Spleen (tissue), 11 donors: ENCODE measurements at regions not wholly inside any gene's neighbourhood (a gene's known extent, or its start where the extent isn't known, plus 50 kb on each side); places are given as distances from the start of the nearest gene placed in this dataset.

ENCODE experiments used
- DNase-seq: peaks from one replicate; pipeline ENCODE4 v3.0.0-alpha.2; 2020
- H3K27ac ChIP-seq, 8 donors: fragments of 200-600 bp; sonication (generic) in 7 of 8; 1 replicate in 4 of 8; 2 replicates in 4 of 8; pipeline versions ENCODE4 v1.5.0 to v1.8.0; 2016 to 2021; ENCODE audit warnings: inconsistent platforms in 4 of 8, mild to moderate bottlenecking in 4 of 8, moderate library complexity in 1 of 8
- H3K27me3 ChIP-seq, 7 donors: fragments of 200-600 bp; sonication (generic) in 6 of 7; replicated peaks in 1 of 7; 1 replicate in 4 of 7; 2 replicates in 3 of 7; pipeline versions ENCODE4 v1.5.0 to v1.8.0; 2016 to 2021; ENCODE audit warnings: inconsistent platforms in 3 of 7, mild to moderate bottlenecking in 1 of 7
- H3K36me3 ChIP-seq, 6 donors: fragments of 200-600 bp; sonication (generic) in 5 of 6; 1 replicate in 4 of 6; 2 replicates in 2 of 6; pipeline versions ENCODE4 v1.5.0 to v1.8.0; 2016 to 2021; ENCODE audit warnings: inconsistent platforms in 2 of 6
- H3K4me1 ChIP-seq, 6 donors: fragments of 200-600 bp; sonication (generic) in 5 of 6; 1 replicate in 3 of 6; 2 replicates in 3 of 6; pipeline versions ENCODE4 v1.5.0 to v1.8.0; 2016 to 2021; ENCODE audit warnings: inconsistent platforms in 3 of 6
- H3K4me3 ChIP-seq, 8 donors: fragments of 200-600 bp; sonication (generic) in 7 of 8; 1 replicate in 4 of 8; 2 replicates in 4 of 8; pipeline versions ENCODE4 v1.5.0 to v1.8.0; 2016 to 2021; ENCODE audit warnings: inconsistent platforms in 4 of 8, mild to moderate bottlenecking in 4 of 8, moderate library complexity in 2 of 8
- H3K9me3 ChIP-seq, 8 donors: fragments of 200-600 bp; sonication (generic) in 7 of 8; 1 replicate in 4 of 8; 2 replicates in 4 of 8; pipeline versions ENCODE4 v1.5.0 to v1.8.0; 2016 to 2021; ENCODE audit warnings: inconsistent platforms in 4 of 8
- POLR2A ChIP-seq, 3 donors: fragments of 450-650 bp; IDR thresholded peaks; one replicate each; pipeline ENCODE4 v1.5.1; 2017; ENCODE audit warnings: antibody characterized with exemption in 3 of 3, mild to moderate bottlenecking in 1 of 3
- POLR2AphosphoS5 ChIP-seq, 3 donors: sonication (generic); formaldehyde crosslinking; IDR thresholded peaks; one replicate each; pipeline ENCODE4 v1.5.1; 2017; ENCODE audit warnings: antibody characterized with exemption in 3 of 3
- WGBS, 5 donors: extraction: QIAGEN DNeasy Blood & Tissue Kit in 3 of 5; methylation state at CpG; one replicate each; pipeline versions ENCODE4 v1.1.5 to v1.1.7; 2013 to 2018; 5-methylcytosine and 5-hydroxymethylcytosine counted together
- intact Hi-C: fragments of 100-400 bp; cut with DNase I; formaldehyde crosslinking; loops from one replicate; pipeline ENCODE4 v1.15.0; 2023; ENCODE audit warnings: low total_unique reads
- TF ChIP-seq, protein P1 (sequence below), 11 experiments: fragments of 200-600 bp in 7 of 11; fragments of 450-650 bp in 4 of 11; sonication (generic) in 4 of 11; IDR thresholded peaks in 8 of 11; conservative IDR thresholded peaks in 3 of 11; 1 replicate in 7 of 11; 2 replicates in 4 of 11; pipeline versions ENCODE4 v1.4.0 to v1.8.0; 2016 to 2021; ENCODE audit warnings: antibody characterized with exemption in 11 of 11, inconsistent platforms in 4 of 11, mild to moderate bottlenecking in 1 of 11
- donor health status: healthy with polysubstance abuse.
- donor health status: DM: no; HTN: no; CAD: no; lungs with moderate emphysema.
- donor health status: DM: no; HTN: no; CAD: no.
- donor health status: Bipolar disorder and iron deficiency.
- donor health status: healthy.
- donor health status: DM: no; HTN: no; CAD: no.
- donor health status: DM: yes; HTN: yes; CAD: no.

- peaks cover 0 to 19% (median 13%) of the 10 kb centered on the region in 6 donors for H3K4me1 ChIP-seq
- intact Hi-C loops, result no loop called here
- no peaks in the 10 kb centered on the region for H3K9me3 ChIP-seq
- H3K27ac ChIP-seq, result no peak overlapping the region
- no peaks in the 10 kb centered on the region for H3K36me3 ChIP-seq
- 94 to 99% (median 96%) methylated on average over 2 of the region's 2 CpGs for WGBS, 5 donors
- no peak for DNase-seq
- H3K4me3 ChIP-seq, result no peak overlapping the region
- no peak for TF ChIP-seq POLR2AphosphoS5 (IDR thresholded peaks at IDR 0.05)
- TF ChIP-seq, protein P1, sequence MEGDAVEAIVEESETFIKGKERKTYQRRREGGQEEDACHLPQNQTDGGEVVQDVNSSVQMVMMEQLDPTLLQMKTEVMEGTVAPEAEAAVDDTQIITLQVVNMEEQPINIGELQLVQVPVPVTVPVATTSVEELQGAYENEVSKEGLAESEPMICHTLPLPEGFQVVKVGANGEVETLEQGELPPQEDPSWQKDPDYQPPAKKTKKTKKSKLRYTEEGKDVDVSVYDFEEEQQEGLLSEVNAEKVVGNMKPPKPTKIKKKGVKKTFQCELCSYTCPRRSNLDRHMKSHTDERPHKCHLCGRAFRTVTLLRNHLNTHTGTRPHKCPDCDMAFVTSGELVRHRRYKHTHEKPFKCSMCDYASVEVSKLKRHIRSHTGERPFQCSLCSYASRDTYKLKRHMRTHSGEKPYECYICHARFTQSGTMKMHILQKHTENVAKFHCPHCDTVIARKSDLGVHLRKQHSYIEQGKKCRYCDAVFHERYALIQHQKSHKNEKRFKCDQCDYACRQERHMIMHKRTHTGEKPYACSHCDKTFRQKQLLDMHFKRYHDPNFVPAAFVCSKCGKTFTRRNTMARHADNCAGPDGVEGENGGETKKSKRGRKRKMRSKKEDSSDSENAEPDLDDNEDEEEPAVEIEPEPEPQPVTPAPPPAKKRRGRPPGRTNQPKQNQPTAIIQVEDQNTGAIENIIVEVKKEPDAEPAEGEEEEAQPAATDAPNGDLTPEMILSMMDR (IDR thresholded peaks at IDR 0.05 in 8 of 11, conservative IDR thresholded peaks at IDR 0.05 in 3 of 11), result no peak
- no peak for TF ChIP-seq POLR2A (IDR thresholded peaks at IDR 0.05)
- peaks cover 0 to 4% (median 0%) of the 10 kb centered on the region in 7 donors for H3K27me3 ChIP-seq
Observed at GRCh38 chr5:74544811-74545210, 95.7 kb downstream of the ENC1 start.

DNA sequence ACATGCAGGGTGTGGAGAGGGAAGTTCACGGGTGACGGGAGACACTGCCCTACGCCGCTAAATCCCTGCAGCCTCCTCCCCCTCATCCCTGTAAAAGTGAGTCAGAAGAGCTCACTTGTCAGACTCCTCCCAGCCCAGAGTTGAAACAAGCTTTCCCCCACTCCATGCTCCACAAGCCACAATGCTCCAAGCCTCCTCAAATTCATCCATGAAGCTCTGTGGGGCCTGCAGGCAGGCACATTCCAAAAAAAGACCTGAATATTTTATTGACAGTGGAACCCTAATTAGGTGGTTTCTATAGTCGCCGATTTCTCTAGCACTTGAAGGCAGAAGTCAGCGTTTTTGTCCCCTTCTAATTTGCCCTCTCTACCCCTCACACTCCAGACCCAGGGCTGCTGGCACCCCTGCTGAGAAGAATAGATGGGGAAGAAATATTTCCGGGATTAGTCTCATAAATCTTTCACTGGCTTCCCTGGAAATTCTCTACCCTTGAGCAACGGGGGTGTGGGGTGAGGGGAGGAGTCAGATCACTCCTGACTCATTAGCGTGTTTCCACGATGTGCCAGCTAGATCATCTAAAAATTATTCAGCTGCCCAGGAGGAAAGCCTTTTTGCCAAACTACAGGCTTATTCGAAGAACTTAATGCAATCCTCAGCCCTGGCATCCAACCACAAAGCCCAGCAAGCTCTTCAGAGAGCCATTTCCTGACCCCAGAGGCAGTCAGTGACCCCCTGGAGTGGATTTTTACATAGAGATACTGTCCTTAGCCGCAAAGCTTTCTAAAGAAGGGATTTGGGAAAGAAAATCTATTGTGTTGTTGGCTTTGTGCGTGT, 97.1 kb downstream of the ENC1 start:
- peak overlapping the region in 4 of 8 donors; percentile 1 to 43 (median 30) for H3K27ac ChIP-seq
- no peaks in the 10 kb centered on the region for H3K36me3 ChIP-seq
- intact Hi-C loops, result no loop called here
- no peaks in the 10 kb centered on the region for H3K27me3 ChIP-seq
- no peaks in the 10 kb centered on the region for H3K9me3 ChIP-seq
- no peak overlapping the region for H3K4me3 ChIP-seq
- 26 to 40% (median 35%) methylated on average over 14 of the region's 14 CpGs for WGBS, 5 donors
- TF ChIP-seq POLR2AphosphoS5 (IDR thresholded peaks at IDR 0.05), result no peak
- TF ChIP-seq, protein P1 (IDR thresholded peaks at IDR 0.05 in 8 of 11, conservative IDR thresholded peaks at IDR 0.05 in 3 of 11), result no peak
- no peak for TF ChIP-seq POLR2A (IDR thresholded peaks at IDR 0.05)
- H3K4me1 ChIP-seq, result peaks cover 0 to 23% (median 16%) of the 10 kb centered on the region in 6 donors
- DNase-seq, result no peak

- intact Hi-C loops, result no loop called here
- peak overlapping the region in 1 of 8 donors; percentile 13 for H3K27ac ChIP-seq
- WGBS, 5 donors, result 68 to 83% (median 77%) methylated on average over 3 of the region's 3 CpGs
- DNase-seq, result no peak
- TF ChIP-seq POLR2AphosphoS5 (IDR thresholded peaks at IDR 0.05), result no peak
- TF ChIP-seq POLR2A (IDR thresholded peaks at IDR 0.05), result no peak
- H3K4me3 ChIP-seq, result no peak overlapping the region
- H3K9me3 ChIP-seq, result no peaks in the 10 kb centered on the region
- no peaks in the 10 kb centered on the region for H3K36me3 ChIP-seq
- no peaks in the 10 kb centered on the region for H3K27me3 ChIP-seq
- H3K4me1 ChIP-seq, result peaks cover 0 to 32% (median 19%) of the 10 kb centered on the region in 6 donors
Observed at GRCh38 chr5:74542482-74542881, 98.0 kb downstream of the ENC1 start.

DNA sequence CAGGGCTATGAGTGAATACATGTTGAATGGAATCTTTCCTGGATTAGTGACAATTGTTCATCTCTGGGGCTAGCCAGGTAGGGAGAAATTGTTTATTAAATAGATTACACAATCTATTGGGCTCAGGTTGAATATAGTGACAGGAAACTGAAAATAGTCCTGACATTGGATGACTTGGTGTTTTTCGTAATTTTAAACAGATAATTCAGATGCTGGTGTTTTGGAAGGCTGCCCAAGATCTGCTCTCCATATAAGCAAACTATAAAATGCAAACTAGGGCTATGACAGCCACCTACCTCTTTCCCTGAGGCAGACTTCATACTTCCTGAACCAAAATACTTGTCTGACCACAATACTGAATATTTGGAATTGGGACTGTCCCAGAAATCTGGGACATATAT, 99.1 kb downstream of the ENC1 start:
- WGBS, 5 donors, result 45 to 60% (median 54%) methylated on average over 1 of the region's 1 CpG
- Histone ChIP-seq H3K27ac (no peak overlapping the region), H3K27me3 (no peaks in the 10 kb centered on the region), H3K4me3 (no peak overlapping the region), H3K4me1 (peaks cover 0 to 33% (median 19%) of the 10 kb centered on the region in 6 donors), H3K36me3 (no peaks in the 10 kb centered on the region), H3K9me3 (no peaks in the 10 kb centered on the region)
- no peak for DNase-seq
- intact Hi-C loops, result no loop called here
- TF ChIP-seq POLR2A (IDR thresholded peaks at IDR 0.05) (no peak), POLR2AphosphoS5 (IDR thresholded peaks at IDR 0.05) (no peak)
- TF ChIP-seq, protein P1 (IDR thresholded peaks at IDR 0.05 in 8 of 11, conservative IDR thresholded peaks at IDR 0.05 in 3 of 11), result no peak
